GM19035 (cell line): ENCODE measurements at regions not wholly inside any gene's neighbourhood (a gene's known extent, or its start where the extent isn't known, plus 50 kb on each side); places are given as distances from the start of the nearest gene placed in this dataset.

Source experiments
- ATAC-seq: cut with Tn5 transposase; IDR thresholded peaks from one replicate; pipeline ENCODE4 v1.9.1; 2021; ENCODE audit not compliant: unreplicated experiment

GRCh38 chr16:86418981-86419380 is 91.3 kb upstream of the FOXF1 start:
- ATAC-seq = no peak

DNA sequence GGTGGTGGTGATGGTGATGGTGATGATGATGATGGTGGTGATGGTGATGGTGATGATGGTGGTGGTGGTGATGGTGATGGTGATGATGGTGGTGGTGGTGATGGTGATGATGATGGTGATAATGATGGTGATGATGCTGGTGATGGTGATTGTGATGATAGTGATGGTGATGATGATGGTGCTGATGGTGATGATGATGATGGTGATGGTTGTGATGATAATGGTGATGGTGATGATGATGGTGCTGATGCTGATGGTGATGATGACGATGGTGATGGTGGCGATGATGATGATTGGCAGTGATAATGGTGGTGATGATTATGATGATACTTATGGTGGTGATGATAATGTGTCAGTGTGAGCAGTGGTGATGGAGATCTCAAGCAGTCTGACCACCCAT is 90.8 kb upstream of the FOXF1 start:
- ATAC-seq = no peak

DNA sequence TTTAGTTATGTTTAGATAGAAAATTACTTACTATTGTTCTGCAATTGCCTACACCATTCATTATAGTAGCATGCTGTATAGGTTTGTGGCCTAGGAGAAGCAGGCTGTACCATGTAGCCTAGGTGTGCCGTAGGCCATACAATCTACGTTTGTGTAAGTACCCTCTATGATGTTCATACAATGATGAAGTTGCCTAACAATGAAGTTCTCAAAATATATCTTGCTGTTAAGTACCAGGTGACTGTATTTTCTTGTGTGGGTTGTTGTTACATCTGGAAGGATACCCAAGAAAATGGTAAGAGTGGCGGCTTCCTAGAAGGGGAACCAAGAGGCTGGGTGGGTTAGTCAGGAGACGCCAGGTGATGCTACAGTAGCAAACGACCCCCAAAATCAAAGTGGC is 88.3 kb upstream of the FOXF1 start:
- no peak for ATAC-seq

- ATAC-seq = no peak
These were observed 85.9 kb upstream of the FOXF1 start for GRCh38 chr16:86424398-86424797.

DNA sequence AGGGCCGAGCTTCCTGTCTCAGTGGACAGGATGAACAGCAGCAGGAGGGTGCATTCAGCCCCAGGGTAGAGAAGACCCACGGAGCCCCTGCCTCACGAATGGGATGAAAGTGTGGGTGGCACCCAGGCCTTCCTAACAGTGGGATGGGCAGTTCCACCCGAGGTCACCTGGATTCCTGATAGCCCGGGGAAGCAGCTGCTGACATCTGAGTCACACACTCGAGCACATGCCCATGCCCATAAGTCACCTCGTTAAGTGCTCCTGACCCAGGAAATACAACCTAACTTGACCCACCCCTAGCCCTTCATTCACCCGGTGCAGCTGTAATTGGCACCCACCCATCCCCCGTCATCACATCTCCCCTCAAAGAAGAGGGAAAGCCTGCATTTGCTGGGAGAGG is 85.3 kb upstream of the FOXF1 start:
- ATAC-seq = no peak

- no peak for ATAC-seq
These were observed 84.2 kb upstream of the FOXF1 start for GRCh38 chr16:86426063-86426642.

DNA sequence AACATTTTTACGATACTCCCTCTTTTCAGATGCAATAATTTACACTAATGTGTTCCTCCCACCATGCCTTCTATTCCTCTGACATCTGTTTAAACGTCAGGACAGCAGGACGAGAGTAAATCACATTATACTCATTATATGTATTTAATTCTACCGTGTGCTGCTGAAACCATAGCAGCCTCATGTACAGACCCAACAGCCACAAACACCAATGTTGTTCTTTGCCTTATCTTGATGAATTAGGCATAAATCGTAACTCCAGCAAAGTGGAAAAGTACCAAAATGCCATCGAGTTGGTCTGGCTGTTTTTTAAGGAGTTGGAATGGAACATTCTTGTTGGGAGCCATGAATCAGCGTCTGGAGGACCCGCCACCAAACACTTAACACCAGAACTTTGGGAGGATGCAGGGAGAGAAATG is 82.9 kb upstream of the FOXF1 start:
- no peak for ATAC-seq

DNA sequence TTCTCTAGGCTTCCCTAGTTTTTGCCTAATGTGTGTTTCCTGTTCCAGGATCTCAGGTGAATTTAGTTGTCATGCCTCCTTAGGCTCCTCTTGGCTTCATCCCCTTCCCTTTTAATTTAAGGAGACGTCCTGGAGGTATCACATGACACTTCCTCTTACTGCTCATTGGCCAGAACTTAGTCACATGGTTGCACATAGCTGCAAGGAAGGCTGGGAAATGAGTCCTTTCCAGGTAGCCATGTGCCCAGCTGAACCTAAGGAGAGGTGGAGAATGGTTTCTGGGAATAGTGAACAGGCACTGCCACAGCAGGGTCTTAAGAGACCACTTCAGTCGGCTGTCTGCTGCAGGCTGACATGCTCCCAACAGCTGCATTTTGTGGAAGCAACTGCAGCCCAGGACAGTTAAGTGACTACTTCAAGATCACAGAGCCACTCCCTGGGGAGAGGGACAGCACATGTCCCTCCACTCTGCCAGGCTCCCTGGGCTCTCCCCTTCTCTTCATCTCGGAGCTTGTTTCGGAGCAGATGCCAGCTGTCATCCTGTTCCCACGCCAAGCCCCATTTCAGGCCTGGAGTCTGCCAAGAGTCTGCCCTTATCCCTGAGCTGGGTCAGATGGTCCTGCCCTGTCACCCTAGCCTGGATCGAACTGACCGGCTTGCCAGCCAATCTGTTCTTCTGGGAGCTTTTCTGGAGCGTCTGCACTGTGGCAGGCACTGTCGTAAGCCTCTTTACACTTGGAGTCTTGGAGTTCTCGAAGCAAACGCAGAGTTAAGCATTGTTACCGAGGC is 81.4 kb upstream of the FOXF1 start:
- ATAC-seq = no peak

GRCh38 chr16:86429663-86430062 is 80.7 kb upstream of the FOXF1 start:
- no peak for ATAC-seq

DNA sequence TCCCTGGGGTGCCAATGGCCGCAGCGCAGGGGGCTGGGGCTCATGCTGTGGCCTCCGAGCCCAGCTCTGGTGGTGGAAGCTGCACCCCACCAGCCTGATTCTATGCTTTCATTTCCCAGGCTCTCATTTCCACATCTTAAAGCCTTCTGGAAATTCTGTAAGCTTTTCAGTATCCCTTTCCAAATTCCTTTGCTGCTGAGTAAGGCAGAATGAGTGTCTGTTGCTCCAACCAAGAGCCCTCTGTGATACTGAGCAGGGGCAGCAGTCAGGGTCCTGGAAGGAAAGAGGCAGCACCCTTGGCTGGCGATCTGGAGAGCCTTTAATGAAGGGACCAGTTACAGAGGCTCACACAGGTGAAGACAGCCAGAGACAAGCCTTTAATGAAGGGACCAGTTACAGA is 79.5 kb upstream of the FOXF1 start:
- no peak for ATAC-seq

GRCh38 chr16:86431540-86431939 is 78.8 kb upstream of the FOXF1 start:
- no peak for ATAC-seq

- no peak for ATAC-seq
These were observed 78.3 kb upstream of the FOXF1 start for GRCh38 chr16:86432048-86432447.

- ATAC-seq = no peak
These were observed 77.6 kb upstream of the FOXF1 start for GRCh38 chr16:86432691-86433090.

GRCh38 chr16:86436466-86437185 is 73.7 kb upstream of the FOXF1 start:
- ATAC-seq = no peak

DNA sequence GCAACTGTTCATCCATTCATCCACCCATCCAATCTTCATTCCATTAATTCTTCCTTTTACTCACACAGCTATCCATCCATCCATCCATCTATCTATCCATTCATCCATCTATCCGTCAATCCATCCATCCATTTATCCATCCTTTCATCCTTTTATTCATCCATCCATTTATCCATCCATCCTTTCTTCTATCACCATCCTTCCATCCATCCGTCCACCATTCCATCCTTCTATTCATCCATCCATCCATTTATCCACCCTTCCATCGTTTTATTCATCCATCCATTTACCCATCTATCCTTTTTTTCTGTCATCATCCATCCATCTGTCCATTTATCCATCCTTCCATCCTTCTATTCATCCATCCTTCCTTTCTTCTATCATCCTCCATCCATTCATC is 73.0 kb upstream of the FOXF1 start:
- ATAC-seq = no peak

GRCh38 chr16:86442703-86443102 is 67.6 kb upstream of the FOXF1 start:
- ATAC-seq = no peak

GRCh38 chr16:86443508-86444147 is 66.7 kb upstream of the FOXF1 start:
- ATAC-seq = no peak

- ATAC-seq = no peak
These were observed 66.1 kb upstream of the FOXF1 start for GRCh38 chr16:86444261-86444660.

DNA sequence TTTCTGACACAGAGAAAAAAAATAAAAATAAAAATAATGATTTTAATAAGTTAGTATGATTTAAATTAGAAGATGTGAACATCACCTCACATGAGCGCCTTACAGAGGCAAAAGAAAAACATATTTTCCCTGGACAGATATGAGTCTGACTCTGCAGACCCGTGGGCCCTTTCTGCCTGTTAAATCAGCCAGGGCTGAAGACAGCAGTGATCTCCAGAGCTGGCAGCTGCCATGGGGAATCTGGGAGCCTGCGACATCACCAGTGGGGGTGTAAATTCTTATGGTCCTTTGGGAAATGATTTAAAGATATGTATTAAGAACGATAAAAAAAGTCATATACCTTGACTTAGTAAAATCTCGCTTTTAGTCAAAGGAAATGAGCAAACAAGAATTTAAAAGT is 65.7 kb upstream of the FOXF1 start:
- ATAC-seq = no peak

DNA sequence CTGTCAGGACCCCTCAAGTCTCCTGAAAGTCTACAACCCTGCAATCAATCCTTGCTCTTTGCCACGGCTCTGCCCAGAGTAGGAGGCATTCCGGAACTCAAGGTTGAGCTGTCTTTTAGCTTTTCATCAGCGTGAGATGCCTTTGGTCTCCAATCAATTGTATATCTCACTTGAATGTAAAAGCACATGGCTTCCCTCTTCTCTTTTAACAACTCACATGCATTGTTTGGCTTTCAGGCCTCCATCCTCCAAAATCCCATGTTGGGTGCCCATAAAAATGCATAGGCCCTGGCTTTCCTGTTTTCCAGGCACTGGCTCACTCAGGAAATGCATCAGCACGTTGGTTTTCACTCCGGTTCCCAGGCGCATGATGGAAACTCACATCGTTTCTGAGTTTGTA is 64.0 kb upstream of the FOXF1 start:
- ATAC-seq = no peak

- ATAC-seq = no peak
These were observed 63.1 kb upstream of the FOXF1 start for GRCh38 chr16:86447228-86447627.
